GM19463 (cell line): ENCODE measurements at regions not wholly inside any gene's neighbourhood (a gene's known extent, or its start where the extent isn't known, plus 50 kb on each side); places are given as distances from the start of the nearest gene placed in this dataset.
"Not testable (repeated sequence)": the region's sequence is repeated elsewhere in the genome, so short reads cannot be mapped to it uniquely, and the experiment has no call there.

Experiments
- ATAC-seq: cut with Tn5 transposase; IDR thresholded peaks from one replicate; pipeline ENCODE4 v1.9.1; 2021; ENCODE audit warnings: mild to moderate bottlenecking, moderate library complexity; ENCODE audit not compliant: unreplicated experiment

DNA sequence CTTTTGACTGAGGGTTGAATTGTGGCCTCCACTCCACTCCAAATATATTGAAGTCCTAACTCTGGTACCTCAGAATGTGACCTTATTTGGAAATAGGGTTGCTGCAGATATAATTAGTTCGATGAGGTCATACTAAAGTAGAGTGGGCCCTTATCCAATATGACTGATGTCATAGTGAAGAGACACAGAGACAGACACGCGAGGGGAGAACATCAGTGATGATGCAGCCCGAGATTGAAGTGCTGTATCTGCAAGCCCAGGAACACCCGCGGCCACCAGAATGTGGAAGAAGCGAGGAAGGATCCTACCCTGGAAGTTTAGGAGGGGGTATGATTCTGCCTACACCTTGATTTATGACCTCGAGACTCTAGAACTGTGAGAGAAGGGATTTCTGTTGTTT, 279.0 kb downstream of the ANKRD50 start:
- ATAC-seq: no peak

DNA sequence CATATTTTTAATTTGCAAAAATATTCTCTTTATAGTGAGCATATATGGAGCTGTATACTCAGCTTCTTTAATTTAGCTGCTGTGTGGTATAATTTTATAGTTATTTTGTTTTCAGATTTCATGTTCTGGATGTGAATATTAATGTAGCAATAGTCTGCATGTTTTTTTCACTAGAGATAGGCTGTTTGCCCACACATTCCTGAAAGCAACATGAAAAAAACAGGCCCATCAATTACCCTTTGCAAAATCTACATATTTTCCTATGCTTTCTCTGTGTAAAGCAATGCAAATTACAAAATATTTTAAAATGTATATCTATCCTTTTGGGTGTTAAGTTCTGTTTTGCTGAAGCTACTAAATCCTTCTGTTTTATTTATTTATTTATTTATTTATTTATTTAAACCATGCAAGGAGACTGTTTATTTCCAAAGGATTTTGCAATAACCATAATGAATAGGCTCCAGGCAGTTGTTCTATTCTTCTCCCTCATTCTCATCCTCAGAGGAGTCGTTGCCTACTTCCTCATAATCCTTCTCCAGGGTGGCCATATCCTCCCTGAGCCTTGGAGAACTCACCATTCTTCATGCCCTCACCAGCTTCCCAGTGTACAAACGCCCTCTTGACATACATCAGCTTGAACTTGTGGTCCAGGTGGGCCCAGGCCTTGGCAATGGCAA, 277.1 kb downstream of the ANKRD50 start:
- ATAC-seq: no peak

- ATAC-seq: no peak
Observed at GRCh38 chr4:124437853-124438495, 274.6 kb downstream of the ANKRD50 start.

- ATAC-seq: no peak
Observed at GRCh38 chr4:124445071-124445470, 267.5 kb downstream of the ANKRD50 start.

GRCh38 chr4:124449881-124450280, 262.7 kb downstream of the ANKRD50 start:
- ATAC-seq: no peak

GRCh38 chr4:124450851-124451250, 261.7 kb downstream of the ANKRD50 start:
- no peak for ATAC-seq

DNA sequence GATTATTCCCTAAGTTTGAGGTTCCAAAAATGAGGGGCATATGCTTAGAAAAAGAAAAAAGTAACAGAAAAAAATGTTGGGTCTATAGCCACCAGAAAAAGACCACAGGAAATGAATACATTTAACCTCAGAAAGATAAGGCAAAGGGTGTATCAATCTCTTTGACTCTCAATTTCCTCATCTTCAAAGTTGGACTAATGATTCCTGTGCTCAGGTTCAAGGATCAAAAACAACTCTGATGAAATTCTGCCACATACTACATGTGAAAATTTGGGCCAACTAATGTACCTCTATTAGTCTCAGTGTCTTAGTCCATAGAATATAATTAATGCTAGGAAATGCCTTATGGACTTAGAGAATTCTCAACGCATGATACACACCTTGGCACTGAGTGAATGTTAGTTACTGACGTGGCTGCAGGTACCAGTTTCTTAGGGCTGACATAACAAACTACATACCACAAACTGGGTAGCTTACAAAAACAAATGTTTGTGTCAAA, 257.7 kb downstream of the ANKRD50 start:
- ATAC-seq: no peak

- ATAC-seq: no peak
Observed at GRCh38 chr4:124455671-124456070, 256.9 kb downstream of the ANKRD50 start.

DNA sequence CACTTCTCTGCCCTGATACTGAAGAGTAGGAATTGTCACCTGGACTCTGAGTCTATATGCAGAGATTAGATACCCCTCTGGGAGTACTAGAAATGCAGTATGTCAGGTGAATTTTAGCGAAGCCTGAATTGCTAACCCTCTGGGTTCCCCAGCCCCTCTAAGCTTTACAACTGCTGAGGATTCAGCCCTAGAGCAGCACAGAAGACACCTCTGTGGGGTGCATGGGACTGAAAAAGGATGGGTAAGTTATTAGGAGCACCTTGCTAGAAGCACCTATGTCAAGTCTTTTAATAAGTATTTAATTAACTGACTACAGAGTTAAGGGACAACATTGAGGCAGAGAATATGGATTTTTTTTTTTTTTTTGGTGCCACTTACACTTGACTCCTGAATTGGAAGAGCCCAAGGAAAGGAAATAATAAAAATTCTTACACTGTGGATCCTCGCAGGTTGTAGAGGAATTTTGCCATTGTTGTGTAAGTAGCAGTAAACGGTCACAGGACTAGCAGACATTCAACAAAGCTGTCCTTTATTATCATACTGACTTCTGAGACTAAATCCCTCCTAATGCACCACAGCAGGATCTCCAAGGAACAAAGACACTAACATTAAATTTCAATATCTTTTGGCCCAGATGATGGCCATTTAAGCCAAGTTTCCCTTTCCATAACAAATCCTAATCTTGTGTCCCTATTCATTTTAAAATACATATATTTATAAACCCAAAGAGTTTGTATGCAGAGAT, 253.2 kb downstream of the ANKRD50 start:
- no peak for ATAC-seq

DNA sequence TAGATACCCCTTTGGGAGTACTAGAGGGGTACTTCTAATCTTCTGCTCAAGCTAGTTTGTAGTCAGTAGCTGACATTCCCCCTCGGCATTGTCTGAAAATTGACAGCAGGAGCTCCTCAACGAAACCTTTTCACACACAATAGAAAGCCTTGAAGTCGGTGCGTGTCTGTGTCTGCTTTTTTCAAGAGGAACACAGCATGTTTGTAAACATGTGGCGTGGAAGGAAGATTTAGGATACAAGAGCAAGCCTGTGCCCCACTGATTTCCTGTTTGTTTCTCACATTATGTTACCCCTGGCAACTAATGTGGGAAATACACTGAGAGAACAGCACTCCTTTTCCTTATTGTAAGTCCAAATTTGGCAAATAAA, 252.6 kb downstream of the ANKRD50 start:
- no peak for ATAC-seq

GRCh38 chr4:124461592-124461991, 250.9 kb downstream of the ANKRD50 start:
- ATAC-seq: not testable (repeated sequence)

DNA sequence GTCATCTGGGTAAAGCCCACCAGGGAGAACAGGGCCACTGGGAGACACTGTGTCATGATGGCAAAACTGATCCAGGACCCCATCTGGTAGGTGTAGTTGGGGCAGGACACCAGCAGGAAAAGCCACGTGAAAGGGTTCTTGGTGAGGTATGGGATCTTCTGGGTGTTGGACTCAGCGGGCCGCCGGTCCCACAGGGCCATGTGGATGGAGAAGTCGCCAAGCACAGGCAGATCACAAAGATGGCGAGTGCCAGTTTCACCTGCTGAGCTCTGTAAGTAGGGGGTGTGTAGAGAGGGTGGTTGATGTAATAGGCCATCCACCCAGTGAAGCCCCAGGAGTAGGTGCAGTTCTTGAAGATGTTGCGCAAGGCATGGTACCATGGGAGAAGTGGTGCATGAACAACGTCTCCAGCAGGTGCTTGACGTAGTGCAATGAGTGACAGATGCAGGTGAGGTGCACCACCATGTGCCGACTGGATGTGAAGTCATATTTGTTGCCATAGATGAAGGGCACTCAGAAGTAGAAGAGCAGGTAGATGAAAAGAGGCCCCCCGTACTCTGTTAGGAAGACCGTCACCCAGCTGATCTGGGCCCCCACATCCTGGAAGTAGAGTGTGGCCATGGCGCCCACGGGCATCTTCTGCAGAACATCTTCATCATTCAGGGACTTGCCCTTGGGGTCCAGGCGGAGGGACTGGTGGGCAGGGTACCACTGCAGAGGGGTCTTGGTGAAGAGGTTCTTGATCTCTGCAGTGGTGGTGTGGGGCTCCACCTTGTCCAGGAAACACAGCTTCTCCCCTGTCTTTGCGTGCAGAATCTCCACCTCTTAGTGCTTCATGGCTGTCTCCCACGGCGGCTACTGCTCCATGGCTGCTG, 249.3 kb downstream of the ANKRD50 start:
- ATAC-seq: no peak

- ATAC-seq: no peak
Observed at GRCh38 chr4:124464836-124465235, 247.7 kb downstream of the ANKRD50 start.

DNA sequence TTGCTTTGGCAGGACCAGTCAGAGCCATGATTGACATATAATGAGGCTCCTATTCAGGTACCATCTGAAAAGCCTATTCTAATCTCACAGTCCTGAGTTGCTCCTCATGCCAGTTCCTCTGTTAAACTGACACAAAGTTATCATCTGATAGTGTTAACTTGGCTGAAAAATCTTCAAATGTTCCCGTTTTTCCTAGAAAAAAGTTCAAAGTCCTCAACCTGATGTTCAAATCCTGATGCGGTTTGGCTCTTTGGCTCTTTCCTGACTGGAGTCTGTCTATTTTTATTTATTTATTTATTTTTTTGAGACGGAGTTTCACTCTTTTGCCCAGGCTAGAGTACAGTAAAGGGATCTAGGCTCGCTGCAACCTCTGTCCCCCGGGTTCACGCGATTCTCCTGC, 244.2 kb downstream of the ANKRD50 start:
- no peak for ATAC-seq

DNA sequence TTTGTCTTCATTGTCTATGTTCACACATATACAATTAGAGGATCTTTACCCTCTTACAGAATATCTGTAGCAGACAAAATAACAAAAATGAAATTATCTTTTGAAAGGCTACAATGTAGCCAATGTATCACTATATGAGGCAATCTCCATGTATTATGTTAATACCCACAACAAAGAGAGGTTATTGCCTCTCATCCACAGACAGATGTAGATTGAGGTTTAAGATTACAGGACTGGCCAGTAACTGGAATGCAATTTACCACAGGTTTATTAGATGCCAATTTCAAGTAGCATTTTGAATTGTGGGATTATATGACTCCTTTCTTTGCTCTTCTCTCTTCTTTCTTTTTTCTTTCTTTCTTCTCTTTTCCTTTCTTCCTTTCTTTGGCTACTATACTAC, 242.6 kb downstream of the ANKRD50 start:
- ATAC-seq: no peak

GRCh38 chr4:124478470-124478869, 234.1 kb downstream of the ANKRD50 start:
- ATAC-seq: no peak

GRCh38 chr4:124480061-124480460, 232.5 kb downstream of the ANKRD50 start:
- ATAC-seq: no peak

DNA sequence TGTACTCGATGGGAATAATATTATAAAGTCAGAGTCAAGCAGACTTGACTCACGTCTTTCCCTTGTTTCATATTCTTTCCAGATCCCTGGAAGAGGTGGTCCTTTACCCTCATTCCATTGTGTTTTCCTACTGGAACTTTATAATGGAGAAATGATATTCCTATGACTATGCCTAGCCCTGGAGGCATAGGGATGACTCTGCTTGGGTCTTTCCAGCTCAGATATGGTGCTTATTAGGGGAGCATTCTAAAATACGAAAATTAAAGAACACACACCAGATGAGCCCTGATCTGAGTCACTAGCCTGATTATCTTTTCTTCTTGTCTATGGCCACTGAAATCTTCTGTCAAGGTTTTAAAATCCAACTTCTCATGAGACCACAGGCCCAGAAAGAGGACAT, 231.4 kb downstream of the ANKRD50 start:
- ATAC-seq: no peak

DNA sequence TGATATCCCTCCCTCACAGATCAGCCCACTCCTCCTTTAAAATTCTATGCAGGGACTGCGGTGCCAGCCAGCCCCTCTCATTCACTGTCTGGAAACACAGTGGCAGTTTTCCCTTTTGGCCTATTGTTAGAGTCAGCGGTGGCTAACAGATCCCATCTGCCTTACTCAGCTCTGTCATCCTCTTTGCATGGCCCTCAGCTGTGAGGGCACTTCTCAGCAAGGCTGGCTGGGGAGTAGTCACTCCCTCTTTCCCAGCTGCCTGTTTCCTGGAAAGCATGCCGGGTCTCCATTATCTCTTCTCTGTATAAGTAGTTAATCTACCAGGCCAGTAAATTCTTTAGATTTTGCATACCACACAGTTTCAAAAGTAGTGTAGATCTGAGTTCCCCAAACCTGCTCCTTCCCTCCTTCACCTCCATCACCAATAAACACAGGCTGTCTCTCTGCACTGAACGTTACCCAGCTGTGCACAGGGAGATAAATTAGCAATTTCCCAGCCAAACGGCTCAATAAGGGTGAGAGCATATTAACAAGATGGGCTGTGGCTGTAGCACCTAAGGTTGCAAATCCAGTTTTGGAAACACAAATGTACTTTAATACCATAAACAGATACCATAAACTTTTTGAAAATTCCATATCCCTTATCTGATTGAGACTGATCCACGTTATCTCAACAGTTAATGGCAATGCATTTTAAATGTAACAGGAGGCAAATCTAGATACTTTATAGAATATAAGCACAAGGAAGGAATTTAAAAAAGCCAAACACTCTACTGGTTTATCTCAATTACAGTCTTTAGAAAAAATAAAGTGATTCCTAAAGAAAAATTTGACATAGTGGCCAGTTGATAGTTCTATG, 229.3 kb downstream of the ANKRD50 start:
- ATAC-seq: no peak

DNA sequence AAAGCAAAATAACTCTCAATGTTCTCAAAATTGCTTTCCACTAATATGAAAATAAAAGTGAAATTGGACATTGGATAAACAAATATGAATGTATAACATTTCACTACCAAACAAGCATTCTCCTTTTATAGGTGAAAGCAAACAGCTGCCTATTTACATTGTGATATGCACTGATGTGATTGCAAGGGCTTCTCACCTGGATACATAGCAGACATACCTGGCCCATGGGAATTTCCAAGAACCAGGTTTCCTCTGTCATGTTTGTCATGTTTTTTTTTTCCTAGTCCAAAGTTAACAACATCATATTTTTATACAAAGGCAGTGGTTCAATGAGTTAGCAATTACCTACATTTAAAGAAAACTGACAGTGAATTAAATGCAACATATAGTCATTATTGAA, 228.5 kb downstream of the ANKRD50 start:
- no peak for ATAC-seq
